GM18520 (cell line): ENCODE measurements at regions not wholly inside any gene's neighbourhood (a gene's known extent, or its start where the extent isn't known, plus 50 kb on each side); places are given as distances from the start of the nearest gene placed in this dataset.
"Not testable (repeated sequence)": the region's sequence is repeated elsewhere in the genome, so short reads cannot be mapped to it uniquely, and the experiment has no call there.

Experiments
- ATAC-seq: cut with Tn5 transposase; IDR thresholded peaks from one replicate; pipeline ENCODE4 v1.9.1; 2021; ENCODE audit not compliant: unreplicated experiment

- no peak for ATAC-seq
These were observed 1227.2 kb upstream of the WWC1 start for GRCh38 chr5:167064198-167064776.

GRCh38 chr5:167065794-167066193 lies 1225.7 kb upstream of the WWC1 start:
- no peak for ATAC-seq

- no peak for ATAC-seq
These were observed 1219.3 kb upstream of the WWC1 start for GRCh38 chr5:167071981-167072610.

- no peak for ATAC-seq
These were observed 1209.9 kb upstream of the WWC1 start for GRCh38 chr5:167081561-167081960.

- no peak for ATAC-seq
These were observed 1194.6 kb upstream of the WWC1 start for GRCh38 chr5:167096816-167097215.

GRCh38 chr5:167104351-167104750 lies 1187.1 kb upstream of the WWC1 start:
- ATAC-seq: no peak

- ATAC-seq: no peak
These were observed 1185.5 kb upstream of the WWC1 start for GRCh38 chr5:167105941-167106340.

GRCh38 chr5:167107684-167108083 lies 1183.8 kb upstream of the WWC1 start:
- ATAC-seq: no peak

GRCh38 chr5:167108266-167108665 lies 1183.2 kb upstream of the WWC1 start:
- ATAC-seq: not testable (repeated sequence)

- no peak for ATAC-seq
These were observed 1178.9 kb upstream of the WWC1 start for GRCh38 chr5:167112556-167112955.

GRCh38 chr5:167122267-167122666 lies 1169.2 kb upstream of the WWC1 start:
- no peak for ATAC-seq

GRCh38 chr5:167123126-167123525 lies 1168.3 kb upstream of the WWC1 start:
- ATAC-seq: no peak

GRCh38 chr5:167128581-167128980 lies 1162.9 kb upstream of the WWC1 start:
- no peak for ATAC-seq

- no peak for ATAC-seq
These were observed 1150.7 kb upstream of the WWC1 start for GRCh38 chr5:167140548-167141291.

- ATAC-seq: no peak
These were observed 1147.7 kb upstream of the WWC1 start for GRCh38 chr5:167143716-167144115.

GRCh38 chr5:167145841-167146240 lies 1145.6 kb upstream of the WWC1 start:
- no peak for ATAC-seq

- no peak for ATAC-seq
These were observed 1143.6 kb upstream of the WWC1 start for GRCh38 chr5:167147879-167148278.

GRCh38 chr5:167150661-167151060 lies 1140.8 kb upstream of the WWC1 start:
- ATAC-seq: no peak

- no peak for ATAC-seq
These were observed 1138.9 kb upstream of the WWC1 start for GRCh38 chr5:167152561-167152960.

GRCh38 chr5:167155387-167156005 lies 1135.9 kb upstream of the WWC1 start:
- no peak for ATAC-seq

GRCh38 chr5:167156446-167156845 lies 1135.0 kb upstream of the WWC1 start:
- no peak for ATAC-seq

GRCh38 chr5:167158588-167158987 lies 1132.9 kb upstream of the WWC1 start:
- no peak for ATAC-seq
